ENCODE measurements at regions not wholly inside any gene's neighbourhood (a gene's known extent, or its start where the extent isn't known, plus 50 kb on each side); places are given as distances from the start of the nearest gene placed in this dataset.

GRCh38 chr4:53900271-53900649 is 164.1 kb downstream of the CHIC2 start:
- ATAC-seq = no peak
- TF ChIP-seq CTCF (IDR thresholded peaks at IDR 0.05 in 4 of 5, conservative IDR thresholded peaks at IDR 0.05 in 1 of 5) (no peak), POLR2A (IDR thresholded peaks at IDR 0.05) (no peak)
- no peak overlapping the region for H3K4me3 ChIP-seq
- in situ Hi-C loops (cut with MboI; ENCODE audit: low sequenced_read_pairs in 4 of 4) = loop anchor here in 1 of 4 donors (25.0 kb wide), 1 partner anchor 888 kb away; no protein-coding TSS in a partner anchor
- intact Hi-C loops (cut with DNase I; ENCODE audit: low total_unique reads) = loop anchor here (10.0 kb wide), 2 partner anchors 195 to 525 kb away; partner anchors contain the start of gene FIP1L1
- no peaks in the 10 kb centered on the region for H3K9me3 ChIP-seq
- no peak overlapping the region for H3K27ac ChIP-seq
- H3K4me1 ChIP-seq = peaks cover 0 to 4% of the 10 kb centered on the region in 2 donors
- H3K36me3 ChIP-seq = no peaks in the 10 kb centered on the region
- H3K27me3 ChIP-seq = peaks cover 0 to 14% (median 3%) of the 10 kb centered on the region in 3 donors
- no peak for DNase-seq

GRCh38 chr4:53899586-53900270 is 164.7 kb downstream of the CHIC2 start:
- intact Hi-C loops (cut with DNase I; ENCODE audit: low total_unique reads) = loop anchor here (10.0 kb wide), 2 partner anchors 195 to 525 kb away; partner anchors contain the start of gene FIP1L1
- in situ Hi-C loops (cut with MboI; ENCODE audit: low sequenced_read_pairs in 4 of 4) = loop anchor here in 2 of 4 donors (25.0 kb wide), 3 partner anchors 88 to 887 kb away; no protein-coding TSS in a partner anchor

GRCh38 chr4:53895137-53895536 is 169.3 kb downstream of the CHIC2 start:
- intact Hi-C loops (cut with DNase I; ENCODE audit: low total_unique reads) (no loop called here), in situ Hi-C loops (cut with MboI; ENCODE audit: low sequenced_read_pairs in 4 of 4) (loop anchor here in 1 of 4 donors (25.0 kb wide), 2 partner anchors 92 to 317 kb away; no protein-coding TSS in a partner anchor)
- no peak for ATAC-seq
- Histone ChIP-seq H3K27me3 (peaks cover 0 to 6% (median 3%) of the 10 kb centered on the region in 3 donors), H3K36me3 (no peaks in the 10 kb centered on the region), H3K4me3 (no peak overlapping the region), H3K27ac (no peak overlapping the region), H3K4me1 (peaks cover 0 to 4% of the 10 kb centered on the region in 2 donors), H3K9me3 (no peaks in the 10 kb centered on the region)
- no peak for TF ChIP-seq POLR2A (IDR thresholded peaks at IDR 0.05)
- no peak for TF ChIP-seq CTCF (IDR thresholded peaks at IDR 0.05 in 4 of 5, conservative IDR thresholded peaks at IDR 0.05 in 1 of 5)
- no peak for DNase-seq

More at GRCh38 chr4:53899586-53900270, 164.7 kb downstream of the CHIC2 start:
- DNase-seq = no peak
- no peaks in the 10 kb centered on the region for H3K9me3 ChIP-seq
- TF ChIP-seq POLR2A (IDR thresholded peaks at IDR 0.05) = no peak
- TF ChIP-seq CTCF (IDR thresholded peaks at IDR 0.05 in 4 of 5, conservative IDR thresholded peaks at IDR 0.05 in 1 of 5) = no peak
- no peaks in the 10 kb centered on the region for H3K36me3 ChIP-seq
- peaks cover 0 to 4% of the 10 kb centered on the region in 2 donors for H3K4me1 ChIP-seq
- H3K27me3 ChIP-seq = peaks cover 0 to 14% (median 3%) of the 10 kb centered on the region in 3 donors
- H3K27ac ChIP-seq = no peak overlapping the region
- H3K4me3 ChIP-seq = no peak overlapping the region
- ATAC-seq = peak in 1 of 2 donors; percentile 26

GRCh38 chr4:53890461-53890860 is 173.9 kb downstream of the CHIC2 start:
- intact Hi-C loops (cut with DNase I; ENCODE audit: low total_unique reads) = no loop called here
- ATAC-seq = no peak
- Histone ChIP-seq H3K27me3 (no peaks in the 10 kb centered on the region), H3K27ac (no peak overlapping the region), H3K4me1 (no peaks in the 10 kb centered on the region), H3K36me3 (no peaks in the 10 kb centered on the region), H3K9me3 (no peaks in the 10 kb centered on the region), H3K4me3 (no peak overlapping the region)
- no peak for TF ChIP-seq CTCF (IDR thresholded peaks at IDR 0.05 in 4 of 5, conservative IDR thresholded peaks at IDR 0.05 in 1 of 5)
- TF ChIP-seq POLR2A (IDR thresholded peaks at IDR 0.05) = no peak
- DNase-seq = no peak
- in situ Hi-C loops (cut with MboI; ENCODE audit: low sequenced_read_pairs in 4 of 4) = loop anchor here in 1 of 4 donors (25.0 kb wide), 2 partner anchors 97 to 322 kb away; no protein-coding TSS in a partner anchor

All from gastrocnemius medialis (tissue), 4 donors.